Nephron (organoid): ENCODE measurements at regions not wholly inside any gene's neighbourhood (a gene's known extent, or its start where the extent isn't known, plus 50 kb on each side); places are given as distances from the start of the nearest gene placed in this dataset.
"Not testable (repeated sequence)": the region's sequence is repeated elsewhere in the genome, so short reads cannot be mapped to it uniquely, and the experiment has no call there.

Experiments used
- H3K27ac Mint-ChIP-seq, 3 experiments: 2 replicates each; pipeline ENCODE4 v1.8.0; 2020; ENCODE audit warnings: mixed read lengths in 3 of 3, mild to moderate bottlenecking in 2 of 3, moderate library complexity in 1 of 3
- H3K27me3 Mint-ChIP-seq: 2 replicates; pipeline ENCODE4 v1.8.0; 2021; ENCODE audit warnings: low read depth, mild to moderate bottlenecking, moderate library complexity, mixed read lengths
- H3K36me3 Mint-ChIP-seq: 2 replicates; pipeline ENCODE4 v1.8.0; 2020; ENCODE audit warnings: low read depth, mixed read lengths
- H3K4me1 Mint-ChIP-seq: 2 replicates; pipeline ENCODE4 v1.8.0; 2020; ENCODE audit warnings: mixed read lengths
- H3K4me3 Mint-ChIP-seq, 3 experiments: 2 replicates each; pipeline ENCODE4 v1.8.0; 2020; ENCODE audit warnings: mild to moderate bottlenecking in 3 of 3, mixed read lengths in 3 of 3, moderate library complexity in 2 of 3
- H3K9me3 Mint-ChIP-seq: 2 replicates; pipeline ENCODE4 v1.8.0; 2020; ENCODE audit warnings: mixed read lengths

- H3K9me3 Mint-ChIP-seq, H3K4me3 Mint-ChIP-seq, H3K27ac Mint-ChIP-seq, H3K4me1 Mint-ChIP-seq, H3K27me3 Mint-ChIP-seq, H3K36me3 Mint-ChIP-seq: not testable (repeated sequence)
These were observed 68.1 kb downstream of the GOLGA6L6 start for GRCh38 chr15:20473465-20473864.

- not testable (repeated sequence) for H3K4me1 Mint-ChIP-seq, H3K9me3 Mint-ChIP-seq, H3K4me3 Mint-ChIP-seq, H3K36me3 Mint-ChIP-seq, H3K27me3 Mint-ChIP-seq, H3K27ac Mint-ChIP-seq
These were observed 68.6 kb downstream of the GOLGA6L6 start for GRCh38 chr15:20472983-20473382.

DNA sequence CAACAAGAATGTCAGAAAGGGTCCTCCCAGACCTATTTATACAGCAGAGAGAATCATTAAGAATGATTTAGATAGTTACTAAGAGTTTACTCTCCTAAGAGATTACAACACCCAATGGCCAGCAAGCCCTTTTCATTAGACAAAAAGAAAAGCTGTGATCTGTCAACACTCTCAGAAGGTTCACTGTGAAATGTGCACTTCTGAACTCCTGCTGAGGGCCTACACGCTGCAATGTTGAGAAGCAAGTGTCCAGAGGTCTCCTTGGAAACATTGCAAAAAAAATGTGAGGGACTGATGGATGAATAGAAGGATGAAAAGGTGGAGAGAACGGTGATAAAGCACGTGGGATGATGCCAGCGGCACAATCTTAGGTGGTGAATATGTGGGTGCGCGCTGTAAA is 70.8 kb downstream of the GOLGA6L6 start:
- not testable (repeated sequence) for H3K9me3 Mint-ChIP-seq, H3K4me3 Mint-ChIP-seq

GRCh38 chr15:20441138-20441537 is 100.5 kb downstream of the GOLGA6L6 start:
- not testable (repeated sequence) for H3K27ac Mint-ChIP-seq, H3K4me3 Mint-ChIP-seq, H3K36me3 Mint-ChIP-seq, H3K9me3 Mint-ChIP-seq, H3K27me3 Mint-ChIP-seq, H3K4me1 Mint-ChIP-seq

More for the DNA sequence above, 70.8 kb downstream of the GOLGA6L6 start:
- not testable (repeated sequence) for H3K27me3 Mint-ChIP-seq, H3K36me3 Mint-ChIP-seq, H3K27ac Mint-ChIP-seq, H3K4me1 Mint-ChIP-seq

DNA sequence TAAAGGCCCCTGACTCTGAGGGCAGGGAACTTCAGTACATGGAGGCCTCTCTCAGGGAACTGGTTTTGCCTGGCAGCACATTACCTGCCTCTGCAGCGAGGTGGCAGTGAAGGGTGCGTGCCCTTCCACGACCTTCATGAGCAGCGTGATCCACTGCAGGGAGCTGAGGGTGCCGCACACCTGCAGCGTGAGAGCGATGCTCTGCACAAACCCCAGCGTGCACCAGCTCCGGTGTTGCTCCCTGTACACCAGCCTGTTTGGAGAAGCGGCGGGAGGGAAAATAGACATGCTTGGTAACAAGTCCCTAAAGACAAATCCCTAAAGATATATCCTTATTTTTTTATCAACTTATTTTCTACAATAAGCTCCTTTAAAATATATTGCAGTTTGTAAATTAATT is 101.2 kb downstream of the GOLGA6L6 start:
- not testable (repeated sequence) for H3K4me3 Mint-ChIP-seq, H3K36me3 Mint-ChIP-seq, H3K4me1 Mint-ChIP-seq

DNA sequence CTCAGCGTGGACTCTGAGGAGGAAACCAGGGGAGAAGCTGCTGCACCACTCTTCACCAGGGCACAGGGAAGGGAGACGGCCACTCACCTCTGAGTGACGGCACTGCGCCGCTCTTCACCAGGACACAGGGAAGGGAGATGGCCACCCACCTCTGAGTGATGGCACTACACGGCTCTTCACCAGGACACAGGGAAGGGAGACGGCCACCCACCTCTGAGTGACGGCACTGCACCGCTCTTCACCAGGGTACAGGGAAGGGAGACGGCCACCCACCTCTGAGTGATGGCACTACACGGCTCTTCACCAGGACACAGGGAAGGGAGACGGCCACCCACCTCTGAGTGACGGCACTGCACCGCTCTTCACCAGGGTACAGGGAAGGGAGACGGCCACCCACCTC is 102.5 kb downstream of the GOLGA6L6 start:
- H3K4me1 Mint-ChIP-seq, H3K27me3 Mint-ChIP-seq, H3K4me3 Mint-ChIP-seq, H3K36me3 Mint-ChIP-seq, H3K27ac Mint-ChIP-seq, H3K9me3 Mint-ChIP-seq: not testable (repeated sequence)

More for the DNA sequence above, 101.2 kb downstream of the GOLGA6L6 start:
- H3K27me3 Mint-ChIP-seq, H3K27ac Mint-ChIP-seq, H3K9me3 Mint-ChIP-seq: not testable (repeated sequence)

DNA sequence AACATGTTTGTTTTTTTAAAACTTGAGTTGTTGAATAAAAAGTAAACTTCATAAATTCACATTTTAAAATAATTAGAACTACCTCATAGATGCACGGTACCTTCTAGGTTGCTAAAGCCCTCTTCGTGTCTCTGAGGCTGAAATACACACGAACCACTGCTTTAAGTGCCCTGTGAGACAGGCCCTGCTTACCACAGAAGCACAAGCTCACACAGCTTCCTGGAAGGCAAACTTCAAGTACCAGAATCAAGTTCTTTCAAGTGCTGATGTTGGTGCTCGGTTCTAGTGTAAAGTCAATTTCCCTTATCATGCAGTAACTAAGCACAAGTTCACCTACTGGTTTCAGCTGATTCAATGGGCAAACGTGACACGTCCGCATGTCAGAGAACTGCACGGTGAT is 103.3 kb downstream of the GOLGA6L6 start:
- not testable (repeated sequence) for H3K27ac Mint-ChIP-seq

DNA sequence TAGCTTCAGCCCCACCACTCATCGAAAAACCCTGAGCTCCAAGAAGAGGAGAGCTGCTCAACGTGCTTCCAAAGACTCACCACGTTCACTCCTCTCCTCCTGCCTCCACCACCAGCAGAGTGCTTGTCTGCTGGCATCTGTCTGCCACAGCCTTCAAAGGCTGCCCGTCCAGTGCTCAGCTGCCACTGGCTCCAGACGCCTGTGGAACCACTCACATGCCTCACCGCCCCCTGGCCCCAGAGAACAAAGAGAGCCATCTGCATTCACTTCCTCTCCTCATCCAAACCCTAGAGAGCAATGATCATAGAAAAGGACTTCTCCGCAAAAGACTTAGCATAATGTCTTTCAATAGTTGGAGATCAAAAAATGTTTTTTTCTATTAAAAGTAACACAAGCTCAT is 108.1 kb downstream of the GOLGA6L6 start:
- H3K4me3 Mint-ChIP-seq, H3K9me3 Mint-ChIP-seq, H3K27ac Mint-ChIP-seq, H3K36me3 Mint-ChIP-seq, H3K4me1 Mint-ChIP-seq, H3K27me3 Mint-ChIP-seq: not testable (repeated sequence)

More for the DNA sequence above, 103.3 kb downstream of the GOLGA6L6 start:
- H3K27me3 Mint-ChIP-seq, H3K9me3 Mint-ChIP-seq, H3K4me3 Mint-ChIP-seq, H3K36me3 Mint-ChIP-seq, H3K4me1 Mint-ChIP-seq: not testable (repeated sequence)

GRCh38 chr15:20430495-20430894 is 111.1 kb downstream of the GOLGA6L6 start:
- not testable (repeated sequence) for H3K27me3 Mint-ChIP-seq, H3K9me3 Mint-ChIP-seq, H3K4me1 Mint-ChIP-seq, H3K27ac Mint-ChIP-seq, H3K36me3 Mint-ChIP-seq, H3K4me3 Mint-ChIP-seq

DNA sequence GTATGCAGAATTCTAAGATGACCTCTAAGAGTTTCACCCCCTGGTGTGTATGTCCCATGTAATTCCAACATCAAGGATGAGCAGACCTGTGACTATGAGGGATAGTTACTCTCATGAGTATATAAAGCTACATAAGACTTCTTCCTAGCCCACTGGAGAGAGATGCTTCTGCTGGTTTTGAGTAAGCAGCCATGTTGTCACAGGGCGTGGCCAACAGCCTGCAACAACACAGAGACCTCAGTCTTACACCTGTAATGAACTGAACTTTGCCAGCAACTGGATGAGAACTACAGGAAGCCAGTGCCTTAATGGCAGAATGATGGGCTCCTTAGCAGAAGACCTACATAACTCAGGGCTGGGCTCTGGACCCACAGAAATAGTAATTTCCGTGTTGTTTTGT is 120.9 kb downstream of the GOLGA6L6 start:
- H3K36me3 Mint-ChIP-seq, H3K27ac Mint-ChIP-seq, H3K4me1 Mint-ChIP-seq, H3K4me3 Mint-ChIP-seq, H3K27me3 Mint-ChIP-seq: not testable (repeated sequence)
- peaks cover 20% of the 10 kb centered on the region for H3K9me3 Mint-ChIP-seq

GRCh38 chr15:20416618-20417017 is 125.0 kb downstream of the GOLGA6L6 start:
- H3K4me3 Mint-ChIP-seq, H3K36me3 Mint-ChIP-seq, H3K27ac Mint-ChIP-seq, H3K4me1 Mint-ChIP-seq, H3K27me3 Mint-ChIP-seq: not testable (repeated sequence)
- H3K9me3 Mint-ChIP-seq = peaks cover 48% of the 10 kb centered on the region

- H3K27ac Mint-ChIP-seq, H3K4me3 Mint-ChIP-seq, H3K36me3 Mint-ChIP-seq, H3K27me3 Mint-ChIP-seq, H3K4me1 Mint-ChIP-seq: not testable (repeated sequence)
- H3K9me3 Mint-ChIP-seq = peaks cover 27% of the 10 kb centered on the region
These were observed 131.9 kb downstream of the GOLGA6L6 start for GRCh38 chr15:20409667-20410198.
